Stomach (tissue), 8 donors: ENCODE measurements at regions not wholly inside any gene's neighbourhood (a gene's known extent, or its start where the extent isn't known, plus 50 kb on each side); places are given as distances from the start of the nearest gene placed in this dataset.

Source experiments
- DNase-seq, 2 donors: peaks; one replicate each; pipeline versions ENCODE4 v3.0.0 to v3.0.0-alpha.2; 2013 to 2019
- H3K27ac ChIP-seq, 5 donors: fragments of 200-600 bp in 4 of 5; sonication (generic) in 4 of 5; one replicate each; pipeline ENCODE4 v1.5.1; 2013 to 2019; ENCODE audit warnings: mild to moderate bottlenecking in 1 of 5, moderate library complexity in 1 of 5
- H3K27me3 ChIP-seq, 3 donors: fragments of 200-600 bp; sonication (generic); one replicate each; pipeline ENCODE4 v1.5.1; 2017 to 2019; ENCODE audit warnings: mixed run types in 1 of 3
- H3K36me3 ChIP-seq, 4 donors: fragments of 200-600 bp; sonication (generic); 1 replicate in 3 of 4; 2 replicates in 1 of 4; pipeline ENCODE4 v1.5.1; 2016 to 2019
- H3K4me1 ChIP-seq, 4 donors: fragments of 200-600 bp; sonication (generic); one replicate each; pipeline ENCODE4 v1.5.1; 2016 to 2019
- H3K4me3 ChIP-seq, 4 donors: fragments of 200-600 bp; sonication (generic) in 3 of 4; one replicate each; pipeline ENCODE4 v1.5.1; 2016 to 2019; ENCODE audit warnings: mild to moderate bottlenecking in 1 of 4
- H3K9me3 ChIP-seq, 4 donors: fragments of 200-600 bp; sonication (generic); one replicate each; pipeline ENCODE4 v1.5.1; 2016 to 2019
- EP300 ChIP-seq: sonication (generic); formaldehyde crosslinking; IDR thresholded peaks from one replicate; pipeline ENCODE4 v1.6.1; 2017; ENCODE audit warnings: antibody characterized with exemption
- POLR2A ChIP-seq, 4 donors: fragments of 450-650 bp; IDR thresholded peaks; one replicate each; pipeline ENCODE4 v1.6.1; 2016; ENCODE audit warnings: antibody characterized with exemption in 4 of 4, control low read depth in 2 of 4, mild to moderate bottlenecking in 1 of 4, moderate library complexity in 1 of 4
- POLR2AphosphoS5 ChIP-seq, 3 donors: sonication (generic); formaldehyde crosslinking; IDR thresholded peaks; one replicate each; pipeline ENCODE4 v1.6.1; 2016; ENCODE audit warnings: antibody characterized with exemption in 3 of 3
- WGBS, 5 donors: extraction: QIAGEN DNeasy Blood & Tissue Kit in 3 of 5; methylation state at CpG; one replicate each; pipeline versions ENCODE4 v1.1.5 to v1.1.7; 2013 to 2018; 5-methylcytosine and 5-hydroxymethylcytosine counted together
- intact Hi-C: fragments of 100-400 bp; cut with DNase I; formaldehyde crosslinking; loops from one replicate; pipeline ENCODE4 v1.15.1; 2023; ENCODE audit warnings: low total_unique reads
- TF ChIP-seq, protein P1 (sequence below), 7 experiments: fragments of 450-650 bp in 4 of 7; fragments of 200-600 bp in 3 of 7; sonication (generic) in 3 of 7; IDR thresholded peaks; one replicate each; pipeline ENCODE4 v1.5.1; 2016 to 2019; ENCODE audit warnings: antibody characterized with exemption in 7 of 7, control low read depth in 2 of 7, mild to moderate bottlenecking in 1 of 7
- donor health status: healthy with polysubstance abuse.
- donor health status: Bipolar disorder and iron deficiency.
- donor health status: healthy.

DNA sequence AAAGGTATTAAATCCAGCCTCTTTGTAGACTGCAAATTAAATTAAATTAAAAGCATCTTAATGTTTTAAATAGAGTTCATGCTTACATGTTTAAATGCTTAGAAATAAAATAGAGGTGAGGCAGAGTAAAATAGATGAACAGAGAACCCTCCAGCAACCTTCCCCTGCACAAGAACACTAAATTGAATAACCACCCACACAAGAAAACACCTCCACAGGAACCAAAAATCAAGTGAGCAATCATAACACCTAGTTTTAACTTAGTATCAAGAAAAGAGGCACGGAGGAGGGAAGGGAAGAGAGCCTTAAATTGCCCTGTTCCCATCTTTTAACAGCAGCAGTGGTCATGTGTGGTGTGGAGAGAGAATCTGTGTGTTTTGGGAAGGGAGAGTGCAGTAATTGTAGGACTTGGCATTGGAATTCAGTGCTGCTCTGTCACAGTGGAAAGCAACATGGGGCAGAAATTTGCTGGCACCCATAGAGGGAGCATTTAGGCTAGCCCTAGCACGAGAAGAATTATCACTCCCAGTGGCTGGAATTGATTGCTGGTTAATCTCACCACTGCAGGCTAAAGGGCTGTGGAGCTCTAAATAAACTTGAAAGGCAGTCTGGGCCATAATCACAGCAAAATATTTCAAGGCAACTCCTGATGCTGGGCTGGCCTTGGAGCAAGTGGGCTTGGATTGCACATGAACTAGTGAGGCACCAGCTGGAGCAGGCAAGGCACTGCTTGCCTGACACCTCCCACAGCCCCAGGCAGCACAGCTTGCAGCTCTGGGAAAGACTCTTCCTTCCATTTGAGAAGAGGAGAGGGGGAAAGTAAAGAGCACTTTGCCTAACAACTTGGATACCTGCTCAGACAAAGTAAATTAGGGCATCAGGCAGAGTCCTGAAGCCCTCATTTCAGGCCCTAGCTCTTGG, 1478.8 kb downstream of the NCAM2 start:
- Histone ChIP-seq H3K36me3 (no peaks in the 10 kb centered on the region), H3K4me1 (no peaks in the 10 kb centered on the region), H3K9me3 (peaks cover 0 to 37% (median 12%) of the 10 kb centered on the region in 4 donors), H3K27ac (no peak overlapping the region), H3K4me3 (no peak overlapping the region), H3K27me3 (no peaks in the 10 kb centered on the region)
- TF ChIP-seq, protein P1, sequence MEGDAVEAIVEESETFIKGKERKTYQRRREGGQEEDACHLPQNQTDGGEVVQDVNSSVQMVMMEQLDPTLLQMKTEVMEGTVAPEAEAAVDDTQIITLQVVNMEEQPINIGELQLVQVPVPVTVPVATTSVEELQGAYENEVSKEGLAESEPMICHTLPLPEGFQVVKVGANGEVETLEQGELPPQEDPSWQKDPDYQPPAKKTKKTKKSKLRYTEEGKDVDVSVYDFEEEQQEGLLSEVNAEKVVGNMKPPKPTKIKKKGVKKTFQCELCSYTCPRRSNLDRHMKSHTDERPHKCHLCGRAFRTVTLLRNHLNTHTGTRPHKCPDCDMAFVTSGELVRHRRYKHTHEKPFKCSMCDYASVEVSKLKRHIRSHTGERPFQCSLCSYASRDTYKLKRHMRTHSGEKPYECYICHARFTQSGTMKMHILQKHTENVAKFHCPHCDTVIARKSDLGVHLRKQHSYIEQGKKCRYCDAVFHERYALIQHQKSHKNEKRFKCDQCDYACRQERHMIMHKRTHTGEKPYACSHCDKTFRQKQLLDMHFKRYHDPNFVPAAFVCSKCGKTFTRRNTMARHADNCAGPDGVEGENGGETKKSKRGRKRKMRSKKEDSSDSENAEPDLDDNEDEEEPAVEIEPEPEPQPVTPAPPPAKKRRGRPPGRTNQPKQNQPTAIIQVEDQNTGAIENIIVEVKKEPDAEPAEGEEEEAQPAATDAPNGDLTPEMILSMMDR (IDR thresholded peaks at IDR 0.05) = no peak
- no peak for TF ChIP-seq EP300
- TF ChIP-seq POLR2A (IDR thresholded peaks at IDR 0.05) = no peak
- TF ChIP-seq POLR2AphosphoS5 (IDR thresholded peaks at IDR 0.05) = no peak
- 25 to 58% (median 31%) methylated on average over 2 of the region's 2 CpGs for WGBS, 5 donors
- DNase-seq = no peak
- intact Hi-C loops = no loop called here

DNA sequence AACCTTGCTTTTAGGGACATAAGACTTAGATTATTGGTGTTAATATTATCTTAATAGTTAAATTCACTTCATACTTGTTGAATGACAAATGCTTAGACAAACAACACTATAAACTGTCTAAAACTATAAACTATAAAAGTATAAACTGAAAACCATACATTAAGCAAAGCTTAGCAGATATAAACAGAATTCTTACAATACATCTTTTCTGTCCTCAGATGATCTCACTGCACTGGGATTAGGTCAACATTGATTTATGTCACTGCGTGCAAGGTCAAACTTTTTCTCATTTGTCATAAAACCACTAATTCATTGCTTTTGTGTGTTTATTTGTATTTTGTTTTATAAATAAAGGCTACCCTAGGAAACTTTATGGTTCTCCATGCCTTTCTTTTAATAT, 1491.8 kb downstream of the NCAM2 start:
- H3K4me1 ChIP-seq = no peaks in the 10 kb centered on the region
- H3K36me3 ChIP-seq = no peaks in the 10 kb centered on the region
- 19 to 47% (median 38%) methylated on average over 1 of the region's 1 CpG for WGBS, 5 donors
- H3K27ac ChIP-seq = no peak overlapping the region
- no peaks in the 10 kb centered on the region for H3K27me3 ChIP-seq
- peaks cover 0 to 20% (median 5%) of the 10 kb centered on the region in 4 donors for H3K9me3 ChIP-seq
- no peak for DNase-seq
- intact Hi-C loops = no loop called here
- no peak overlapping the region for H3K4me3 ChIP-seq
- TF ChIP-seq, protein P1 (IDR thresholded peaks at IDR 0.05) = no peak
- TF ChIP-seq POLR2AphosphoS5 (IDR thresholded peaks at IDR 0.05) (no peak), POLR2A (IDR thresholded peaks at IDR 0.05) (no peak), EP300 (no peak)

DNA sequence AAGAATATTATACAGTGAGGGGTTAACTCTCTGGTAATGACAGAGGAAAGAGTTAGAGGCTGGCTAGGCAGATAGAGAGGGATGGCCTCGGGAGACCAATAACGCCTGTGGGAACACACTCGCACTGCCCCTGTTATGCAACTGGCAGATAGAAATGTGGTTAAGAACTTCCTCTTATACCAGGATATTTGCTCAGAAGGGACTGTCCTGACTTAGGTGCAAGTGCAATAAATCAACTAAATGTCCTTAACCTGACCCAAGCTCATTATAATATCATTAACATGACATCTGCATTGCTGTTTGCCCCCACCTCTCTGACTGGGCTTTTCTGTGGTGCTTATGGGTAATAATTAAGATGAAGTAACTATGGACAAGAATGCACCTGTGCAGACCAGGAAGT, 1518.0 kb downstream of the NCAM2 start:
- 67 to 83% (median 73%) methylated on average over 3 of the region's 3 CpGs for WGBS, 5 donors
- Histone ChIP-seq H3K27me3 (no peaks in the 10 kb centered on the region), H3K27ac (no peak overlapping the region), H3K36me3 (no peaks in the 10 kb centered on the region), H3K4me3 (no peak overlapping the region), H3K4me1 (no peaks in the 10 kb centered on the region), H3K9me3 (peaks cover 0 to 27% (median 6%) of the 10 kb centered on the region in 4 donors)
- TF ChIP-seq POLR2A (IDR thresholded peaks at IDR 0.05) = no peak
- TF ChIP-seq POLR2AphosphoS5 (IDR thresholded peaks at IDR 0.05) = no peak
- no peak for TF ChIP-seq EP300
- TF ChIP-seq, protein P1 (IDR thresholded peaks at IDR 0.05) = no peak
- intact Hi-C loops = no loop called here
- DNase-seq = no peak

DNA sequence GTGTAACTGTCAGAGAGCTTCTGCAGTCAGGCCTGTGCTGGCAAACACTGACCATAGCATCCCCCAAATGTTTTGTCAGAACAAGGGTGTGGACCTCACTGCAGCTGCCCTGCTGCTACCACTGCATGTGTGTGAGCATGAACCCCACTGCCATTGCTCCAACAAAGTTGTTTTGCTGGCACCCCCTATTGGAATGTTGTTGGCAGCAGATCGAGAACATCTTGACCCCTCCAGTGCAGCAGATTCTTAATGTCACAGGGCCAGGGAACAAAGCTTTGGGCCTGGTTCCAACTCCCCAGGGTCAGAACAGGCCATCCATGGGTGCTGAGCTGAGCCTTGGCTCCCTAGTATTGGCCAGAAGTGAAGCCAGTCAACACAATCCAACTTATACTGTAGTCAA, 1537.4 kb downstream of the NCAM2 start:
- Histone ChIP-seq H3K36me3 (no peaks in the 10 kb centered on the region), H3K4me3 (no peak overlapping the region), H3K9me3 (peaks cover 0 to 60% (median 22%) of the 10 kb centered on the region in 4 donors), H3K27me3 (no peaks in the 10 kb centered on the region), H3K27ac (no peak overlapping the region), H3K4me1 (no peaks in the 10 kb centered on the region)
- intact Hi-C loops = no loop called here
- DNase-seq = no peak
- 75 to 92% (median 88%) methylated on average over 1 of the region's 1 CpG; no CpG with 5 or more reads in 1 of the 5 donors for WGBS, 5 donors
- TF ChIP-seq, protein P1 (IDR thresholded peaks at IDR 0.05) = no peak
- no peak for TF ChIP-seq EP300
- TF ChIP-seq POLR2AphosphoS5 (IDR thresholded peaks at IDR 0.05) = no peak
- TF ChIP-seq POLR2A (IDR thresholded peaks at IDR 0.05) = no peak
